Mesodermal cell (in vitro differentiated cells): ENCODE measurements at regions not wholly inside any gene's neighbourhood (a gene's known extent, or its start where the extent isn't known, plus 50 kb on each side); places are given as distances from the start of the nearest gene placed in this dataset.

ENCODE experiments used
- H3K27ac ChIP-seq: 2 replicates; pipeline ENCODE4 v1.7.0; 2013; ENCODE audit warnings: mild to moderate bottlenecking, low read depth, low read length, moderate library complexity; ENCODE audit not compliant: severe bottlenecking
- H3K36me3 ChIP-seq: 2 replicates; pipeline ENCODE4 v1.7.1; 2013; ENCODE audit warnings: mild to moderate bottlenecking, low read length, moderate library complexity; ENCODE audit not compliant: control insufficient read depth, insufficient read depth
- H3K4me1 ChIP-seq: one replicate; pipeline ENCODE4 v1.7.1; 2013; ENCODE audit warnings: mild to moderate bottlenecking, low read length; ENCODE audit not compliant: insufficient read depth, control insufficient read depth, poor library complexity, severe bottlenecking
- H3K4me3 ChIP-seq: 2 replicates; pipeline ENCODE4 v1.7.0; 2013; ENCODE audit warnings: low read length, control low read depth, mild to moderate bottlenecking; ENCODE audit not compliant: insufficient read depth, poor library complexity, severe bottlenecking; ENCODE audit errors: extremely low read depth
- H3K9me3 ChIP-seq: 2 replicates; pipeline ENCODE4 v1.7.1; 2013; ENCODE audit warnings: mild to moderate bottlenecking, low read length, moderate library complexity; ENCODE audit not compliant: control insufficient read depth
- WGBS, 2 experiments: methylation state at CpG; one replicate each; pipeline ENCODE4 v1.1.5; 2013; ENCODE audit warnings: missing lambda C conversion rate in 2 of 2; ENCODE audit not compliant: insufficient coverage in 2 of 2; 5-methylcytosine and 5-hydroxymethylcytosine counted together

GRCh38 chr6:23040899-23041298, 471.5 kb downstream of the HDGFL1 start:
- Histone ChIP-seq H3K36me3 (no peaks in the 10 kb centered on the region), H3K9me3 (no peaks in the 10 kb centered on the region), H3K4me3 (no peak overlapping the region), H3K27ac (no peak overlapping the region), H3K4me1 (no peaks in the 10 kb centered on the region)
- WGBS, 2 experiments: 100% methylated on average over 1 of the region's 1 CpG

- Histone ChIP-seq H3K9me3 (peaks cover 3% of the 10 kb centered on the region), H3K27ac (no peak overlapping the region), H3K36me3 (no peaks in the 10 kb centered on the region), H3K4me1 (no peaks in the 10 kb centered on the region), H3K4me3 (no peak overlapping the region)
These were observed 475.9 kb downstream of the HDGFL1 start for GRCh38 chr6:23045280-23045679.

GRCh38 chr6:23055523-23055922, 486.2 kb downstream of the HDGFL1 start:
- WGBS, 2 experiments: 92 to 93% methylated on average over 4 of the region's 4 CpGs
- peaks cover 4% of the 10 kb centered on the region for H3K9me3 ChIP-seq
- H3K4me3 ChIP-seq: no peak overlapping the region
- H3K4me1 ChIP-seq: no peaks in the 10 kb centered on the region
- no peaks in the 10 kb centered on the region for H3K36me3 ChIP-seq
- H3K27ac ChIP-seq: no peak overlapping the region

DNA sequence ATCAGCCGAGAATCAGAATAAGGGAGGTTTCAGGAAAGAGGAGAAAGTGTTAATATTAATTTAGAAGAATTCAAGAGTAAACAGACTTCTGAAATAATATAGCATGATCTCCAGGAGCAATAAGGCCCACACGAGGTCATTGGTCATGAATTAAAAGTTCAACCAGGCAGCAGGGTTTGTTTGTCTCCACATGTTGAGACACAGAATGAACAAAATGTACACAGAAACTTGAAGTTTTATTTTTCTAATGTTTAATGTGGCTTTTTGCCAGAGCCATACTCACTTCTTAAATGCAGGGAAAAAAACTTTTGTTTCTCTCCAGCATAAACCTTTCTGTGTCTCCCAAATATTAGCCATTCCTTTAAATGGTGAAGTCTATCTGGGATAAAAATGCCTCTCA, 504.5 kb downstream of the HDGFL1 start:
- Histone ChIP-seq H3K4me1 (no peaks in the 10 kb centered on the region), H3K27ac (no peak overlapping the region), H3K36me3 (no peaks in the 10 kb centered on the region), H3K9me3 (no peaks in the 10 kb centered on the region), H3K4me3 (no peak overlapping the region)
- 71% methylated on average over 1 of the region's 2 CpGs; no CpG with 5 or more reads in 1 of the 2 experiments for WGBS, 2 experiments

- H3K9me3 ChIP-seq: no peaks in the 10 kb centered on the region
- no peaks in the 10 kb centered on the region for H3K4me1 ChIP-seq
- WGBS, 2 experiments: 87 to 100% methylated on average over 2 of the region's 3 CpGs
- no peak overlapping the region for H3K4me3 ChIP-seq
- no peak overlapping the region for H3K27ac ChIP-seq
- no peaks in the 10 kb centered on the region for H3K36me3 ChIP-seq
These were observed 508.4 kb downstream of the HDGFL1 start for GRCh38 chr6:23077772-23078171.

DNA sequence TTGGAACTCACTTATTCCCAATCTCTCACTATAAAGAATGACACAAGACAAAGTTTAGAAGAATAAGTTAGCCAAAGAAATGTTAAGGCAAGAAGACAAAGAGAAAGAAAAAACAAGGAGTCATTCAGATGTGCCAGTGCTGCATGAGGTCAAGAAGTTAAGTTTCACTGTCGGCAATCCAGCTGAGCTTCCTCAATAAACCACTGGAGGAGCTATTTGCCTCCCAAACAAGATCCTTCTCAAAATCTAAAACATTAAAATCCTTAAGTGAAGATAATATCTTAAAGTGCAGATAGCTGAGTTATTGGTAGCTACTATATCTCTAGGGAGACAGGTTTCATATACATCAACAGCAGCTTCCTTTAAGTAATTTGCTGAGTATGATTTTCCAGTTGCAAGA, 512.3 kb downstream of the HDGFL1 start:
- Histone ChIP-seq H3K9me3 (no peaks in the 10 kb centered on the region), H3K27ac (no peak overlapping the region), H3K4me1 (no peaks in the 10 kb centered on the region), H3K4me3 (no peak overlapping the region), H3K36me3 (no peaks in the 10 kb centered on the region)
- no CpG with 5 or more reads among the region's 1 CpG for WGBS, 2 experiments

GRCh38 chr6:23086100-23086499, 516.7 kb downstream of the HDGFL1 start:
- 100% methylated on average over 1 of the region's 2 CpGs; no CpG with 5 or more reads in 1 of the 2 experiments for WGBS, 2 experiments
- no peaks in the 10 kb centered on the region for H3K9me3 ChIP-seq
- H3K4me1 ChIP-seq: no peaks in the 10 kb centered on the region
- H3K4me3 ChIP-seq: no peak overlapping the region
- no peaks in the 10 kb centered on the region for H3K36me3 ChIP-seq
- H3K27ac ChIP-seq: no peak overlapping the region

GRCh38 chr6:23087471-23087870, 518.1 kb downstream of the HDGFL1 start:
- H3K27ac ChIP-seq: no peak overlapping the region
- no peaks in the 10 kb centered on the region for H3K36me3 ChIP-seq
- no peaks in the 10 kb centered on the region for H3K9me3 ChIP-seq
- H3K4me1 ChIP-seq: no peaks in the 10 kb centered on the region
- no peak overlapping the region for H3K4me3 ChIP-seq

DNA sequence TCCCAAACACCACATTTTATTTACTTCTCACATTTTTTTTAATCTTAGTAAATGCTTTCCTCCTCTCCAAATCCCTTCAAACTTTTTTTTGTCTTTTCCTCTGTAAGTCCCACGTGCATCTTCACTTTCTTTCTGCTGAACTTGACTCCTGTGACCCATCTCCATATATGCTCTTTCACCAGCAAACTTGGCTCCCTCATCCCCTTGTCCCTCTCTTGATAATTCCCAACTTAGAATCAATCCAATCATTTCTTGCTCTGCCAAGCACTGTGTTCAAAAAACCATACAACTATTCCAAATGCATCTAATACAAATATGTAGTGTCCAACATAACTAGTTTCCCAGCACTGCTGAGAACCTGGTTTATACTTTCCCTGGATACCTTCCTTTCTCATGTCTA, 519.4 kb downstream of the HDGFL1 start:
- Histone ChIP-seq H3K4me3 (no peak overlapping the region), H3K36me3 (no peaks in the 10 kb centered on the region), H3K4me1 (no peaks in the 10 kb centered on the region), H3K9me3 (no peaks in the 10 kb centered on the region), H3K27ac (no peak overlapping the region)
- 60 to 81% methylated on average over 1 of the region's 1 CpG for WGBS, 2 experiments

- Histone ChIP-seq H3K9me3 (no peaks in the 10 kb centered on the region), H3K4me1 (no peaks in the 10 kb centered on the region), H3K36me3 (no peaks in the 10 kb centered on the region), H3K4me3 (no peak overlapping the region), H3K27ac (no peak overlapping the region)
- WGBS, 2 experiments: no CpG with 5 or more reads among the region's 5 CpGs
These were observed 520.6 kb downstream of the HDGFL1 start for GRCh38 chr6:23089981-23090380.

- Histone ChIP-seq H3K4me1 (no peaks in the 10 kb centered on the region), H3K27ac (no peak overlapping the region), H3K4me3 (no peak overlapping the region), H3K36me3 (no peaks in the 10 kb centered on the region), H3K9me3 (no peaks in the 10 kb centered on the region)
- WGBS, 2 experiments: 85 to 93% methylated on average over 2 of the region's 3 CpGs
These were observed 522.4 kb downstream of the HDGFL1 start for GRCh38 chr6:23091795-23092194.

DNA sequence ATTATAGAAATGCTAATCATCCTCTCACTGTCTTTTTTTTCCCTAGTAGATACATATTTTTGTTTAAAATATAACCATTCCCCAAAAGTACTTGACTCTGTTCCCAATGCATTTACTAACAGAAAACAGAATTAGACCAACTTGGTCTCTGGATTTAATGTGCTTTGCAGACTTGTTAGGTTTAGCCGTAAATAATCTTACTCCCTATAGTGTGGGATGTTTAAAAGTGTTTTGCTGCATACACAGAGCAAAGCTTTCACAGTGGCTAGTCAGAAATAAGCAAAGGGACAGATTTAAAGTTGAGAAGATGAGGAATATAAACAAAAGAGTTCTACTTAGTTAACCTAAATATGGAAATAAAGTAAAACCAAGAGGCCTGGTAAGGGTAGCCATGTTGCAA, 527.5 kb downstream of the HDGFL1 start:
- WGBS, 2 experiments: no CpG with 5 or more reads among the region's 1 CpG
- H3K4me1 ChIP-seq: no peaks in the 10 kb centered on the region
- H3K9me3 ChIP-seq: no peaks in the 10 kb centered on the region
- H3K4me3 ChIP-seq: no peak overlapping the region
- no peak overlapping the region for H3K27ac ChIP-seq
- H3K36me3 ChIP-seq: no peaks in the 10 kb centered on the region
